NT2/D1 (cell line): ENCODE measurements at regions not wholly inside any gene's neighbourhood (a gene's known extent, or its start where the extent isn't known, plus 50 kb on each side); places are given as distances from the start of the nearest gene placed in this dataset.

Source experiments
- SUZ12 ChIP-seq: IDR thresholded peaks from 2 replicates; pipeline ENCODE4 v1.6.1; 2011; ENCODE audit not compliant: insufficient read length, insufficient read depth; ENCODE audit errors: extremely low read depth
- YY1 ChIP-seq: IDR thresholded peaks from 2 replicates; pipeline ENCODE4 v1.6.1; 2011; ENCODE audit not compliant: insufficient read length, insufficient read depth
- ZNF274 ChIP-seq: IDR thresholded peaks from 2 replicates; pipeline ENCODE4 v1.6.1; 2011; ENCODE audit warnings: mild to moderate bottlenecking, low read depth, low read length

DNA sequence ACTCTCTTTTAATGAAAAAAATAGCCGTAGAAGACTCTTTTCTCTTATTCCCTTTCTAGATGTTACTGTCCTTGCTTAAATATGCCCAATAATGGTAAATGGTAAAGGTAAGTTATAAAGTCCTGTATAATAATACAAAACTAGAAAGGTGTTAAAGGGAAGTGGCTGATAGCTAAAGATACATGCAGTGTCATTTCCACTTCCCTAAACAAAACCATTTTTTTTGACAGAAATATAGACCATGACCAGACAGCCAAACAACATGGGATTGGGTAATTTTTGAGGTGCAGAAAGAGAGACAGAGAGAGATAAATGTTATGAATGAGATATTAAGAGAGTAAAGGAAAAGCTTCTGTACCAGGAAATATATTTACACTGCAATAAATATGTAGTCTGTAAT is 731.7 kb upstream of the REG3G start:
- TF ChIP-seq SUZ12 (no peak), YY1 (no peak), ZNF274 (no peak)
